ENCODE measurements at regions not wholly inside any gene's neighbourhood (a gene's known extent, or its start where the extent isn't known, plus 50 kb on each side); places are given as distances from the start of the nearest gene placed in this dataset.
"Not testable (repeated sequence)": the region's sequence is repeated elsewhere in the genome, so short reads cannot be mapped to it uniquely, and the experiment has no call there.

DNA sequence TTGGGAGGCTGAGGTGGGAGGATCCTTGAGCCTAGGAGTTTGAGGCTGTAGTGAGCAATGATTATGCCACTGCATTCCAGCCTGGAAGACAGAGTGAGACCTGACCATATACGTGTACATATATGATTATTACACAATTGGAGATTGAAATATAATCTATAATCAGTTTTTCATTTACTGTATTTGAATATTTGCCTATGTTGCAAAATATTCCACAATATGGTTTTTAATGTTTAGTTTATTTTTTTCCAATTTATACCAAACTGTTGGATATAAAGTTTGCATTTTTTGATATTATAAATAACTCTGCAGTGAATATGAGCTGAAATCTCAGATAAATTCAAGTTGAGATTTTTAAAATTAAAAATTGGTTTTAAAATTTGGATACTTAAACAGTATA, 79.6 kb upstream of the SIRPG start:
- TF ChIP-seq, protein P1, sequence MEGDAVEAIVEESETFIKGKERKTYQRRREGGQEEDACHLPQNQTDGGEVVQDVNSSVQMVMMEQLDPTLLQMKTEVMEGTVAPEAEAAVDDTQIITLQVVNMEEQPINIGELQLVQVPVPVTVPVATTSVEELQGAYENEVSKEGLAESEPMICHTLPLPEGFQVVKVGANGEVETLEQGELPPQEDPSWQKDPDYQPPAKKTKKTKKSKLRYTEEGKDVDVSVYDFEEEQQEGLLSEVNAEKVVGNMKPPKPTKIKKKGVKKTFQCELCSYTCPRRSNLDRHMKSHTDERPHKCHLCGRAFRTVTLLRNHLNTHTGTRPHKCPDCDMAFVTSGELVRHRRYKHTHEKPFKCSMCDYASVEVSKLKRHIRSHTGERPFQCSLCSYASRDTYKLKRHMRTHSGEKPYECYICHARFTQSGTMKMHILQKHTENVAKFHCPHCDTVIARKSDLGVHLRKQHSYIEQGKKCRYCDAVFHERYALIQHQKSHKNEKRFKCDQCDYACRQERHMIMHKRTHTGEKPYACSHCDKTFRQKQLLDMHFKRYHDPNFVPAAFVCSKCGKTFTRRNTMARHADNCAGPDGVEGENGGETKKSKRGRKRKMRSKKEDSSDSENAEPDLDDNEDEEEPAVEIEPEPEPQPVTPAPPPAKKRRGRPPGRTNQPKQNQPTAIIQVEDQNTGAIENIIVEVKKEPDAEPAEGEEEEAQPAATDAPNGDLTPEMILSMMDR (IDR thresholded peaks at IDR 0.05; ENCODE audit: extremely low read depth, missing control alignments) = no peak
- DNase-seq (ENCODE audit: low spot score) = no peak

DNA sequence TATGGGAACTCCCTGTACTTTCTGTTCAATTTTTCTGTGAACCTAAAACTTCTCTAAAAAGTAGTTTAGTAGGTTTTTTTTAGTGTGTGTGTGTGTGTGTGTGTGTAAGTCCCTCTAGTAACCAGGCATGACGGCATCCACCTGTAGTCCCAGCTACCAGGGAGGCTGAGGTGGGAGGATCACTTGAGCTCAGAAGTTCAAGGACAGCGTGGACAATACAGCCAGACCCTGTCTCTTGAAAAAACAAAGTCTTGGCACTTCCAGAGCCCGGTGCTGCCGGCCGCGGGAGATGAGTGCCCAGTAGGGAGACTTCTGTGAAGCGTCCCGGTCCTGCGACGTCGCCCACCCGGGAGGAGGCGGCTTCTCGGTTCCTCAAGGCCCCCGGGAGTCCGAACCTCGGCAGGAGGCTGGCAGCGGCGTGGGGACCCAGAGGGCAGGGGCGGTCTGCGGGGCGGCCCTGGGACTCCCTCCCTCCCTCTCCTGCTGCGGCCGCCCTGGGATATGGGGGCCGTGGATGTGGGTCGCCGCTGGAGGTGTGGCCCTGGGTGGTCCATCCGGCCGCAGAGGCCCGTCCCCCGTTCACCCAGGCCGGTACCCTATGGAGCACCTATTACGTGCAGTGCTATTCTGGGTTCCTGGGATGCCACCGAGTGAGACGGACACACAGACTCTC, 78.0 kb upstream of the SIRPG start:
- TF ChIP-seq, protein P1 (IDR thresholded peaks at IDR 0.05; ENCODE audit: extremely low read depth, missing control alignments) = no peak
- no peak for DNase-seq (ENCODE audit: low spot score)

DNA sequence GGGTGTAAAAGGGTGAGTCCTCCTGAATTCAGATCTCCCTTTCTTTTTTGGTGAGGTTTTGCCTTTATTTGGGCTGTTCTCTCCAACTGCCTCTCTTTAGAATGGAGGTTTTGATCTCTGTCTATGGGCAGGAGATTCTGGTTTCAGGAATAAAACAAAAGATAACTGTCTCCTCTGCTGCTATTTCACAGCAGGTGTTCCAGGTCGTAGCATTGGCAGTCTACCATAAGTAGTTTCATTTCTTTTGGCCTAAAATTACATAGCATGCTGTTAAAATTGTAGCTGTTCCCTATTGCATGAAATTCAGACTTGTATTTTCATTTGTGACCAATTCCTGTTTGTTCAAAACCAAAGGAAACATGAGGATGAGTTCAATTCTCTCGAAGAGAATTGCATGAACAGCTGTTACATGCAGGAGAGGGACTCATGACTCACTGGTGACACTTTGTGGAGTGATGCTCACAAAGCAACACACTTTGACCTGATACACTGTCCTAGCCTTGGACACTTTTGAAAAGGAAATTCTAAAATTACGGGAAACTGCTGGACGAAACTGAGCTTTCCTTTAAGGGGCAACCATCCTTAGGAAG, 76.8 kb upstream of the SIRPG start:
- DNase-seq (ENCODE audit: low spot score) = peak; percentile 62
- TF ChIP-seq, protein P1 (IDR thresholded peaks at IDR 0.05; ENCODE audit: extremely low read depth, missing control alignments) = peak; percentile 9

DNA sequence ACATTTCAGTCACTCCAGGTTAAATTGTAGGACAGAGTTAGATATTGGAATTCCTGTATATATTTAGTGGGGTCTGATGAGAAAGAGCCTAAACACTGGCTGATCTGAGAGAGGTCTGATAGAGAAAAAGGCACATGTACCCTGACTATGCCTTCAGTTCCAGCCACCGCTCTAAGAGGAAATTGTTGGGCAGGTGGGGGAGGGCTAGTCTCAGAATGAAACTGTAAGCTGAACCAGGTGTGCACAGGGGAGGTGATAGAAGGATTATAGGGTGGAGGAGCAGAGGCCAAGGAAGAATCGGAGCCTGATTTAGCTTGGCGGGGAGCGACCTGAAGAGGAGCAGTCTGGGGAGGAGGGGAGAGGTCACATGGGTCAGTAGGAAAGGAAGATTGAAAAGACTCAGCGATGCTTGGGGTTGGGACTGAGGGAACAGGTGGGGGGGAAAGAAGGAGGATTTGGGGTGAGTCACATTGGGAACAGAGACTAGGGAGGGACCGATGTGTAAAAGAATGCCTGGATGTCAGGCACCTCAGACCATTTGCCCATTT, 74.3 kb upstream of the SIRPG start:
- not testable (repeated sequence) for DNase-seq (ENCODE audit: low spot score)

DNA sequence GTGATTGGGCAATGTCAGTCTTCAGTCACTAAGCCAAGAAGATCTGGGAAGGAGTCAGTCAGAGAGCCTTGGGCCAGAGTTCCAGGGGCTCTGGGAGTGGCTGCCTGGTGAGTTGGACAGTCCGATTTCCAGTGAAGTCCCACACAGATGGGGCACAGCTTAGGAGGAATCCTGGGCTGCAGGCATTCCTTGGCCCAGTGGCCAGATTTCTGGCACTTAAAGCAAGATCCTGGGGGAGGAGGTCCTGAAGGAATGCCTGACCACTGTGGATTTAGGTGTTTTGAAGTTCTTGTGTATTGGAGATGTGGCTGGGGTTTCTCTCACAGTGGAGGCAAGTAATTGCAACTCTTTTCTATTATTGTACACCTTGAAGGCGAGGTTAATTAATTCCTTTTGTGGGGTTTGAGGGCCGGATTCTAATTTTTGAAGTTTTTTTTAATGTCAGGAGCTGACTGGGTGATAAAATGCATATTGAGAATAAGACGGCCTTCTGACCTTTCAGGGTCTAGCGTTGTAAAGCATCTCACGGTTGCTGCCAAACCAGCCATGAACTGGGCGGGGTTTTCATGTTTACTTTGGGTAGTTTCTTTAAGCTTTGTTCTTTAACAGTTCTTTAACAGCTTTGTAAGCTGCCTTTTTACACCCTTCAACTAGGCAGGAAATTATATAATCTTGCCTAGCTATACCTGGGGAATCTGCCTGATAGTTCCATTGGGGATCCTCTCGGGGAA, 73.6 kb upstream of the SIRPG start:
- DNase-seq (ENCODE audit: low spot score) = not testable (repeated sequence)

DNA sequence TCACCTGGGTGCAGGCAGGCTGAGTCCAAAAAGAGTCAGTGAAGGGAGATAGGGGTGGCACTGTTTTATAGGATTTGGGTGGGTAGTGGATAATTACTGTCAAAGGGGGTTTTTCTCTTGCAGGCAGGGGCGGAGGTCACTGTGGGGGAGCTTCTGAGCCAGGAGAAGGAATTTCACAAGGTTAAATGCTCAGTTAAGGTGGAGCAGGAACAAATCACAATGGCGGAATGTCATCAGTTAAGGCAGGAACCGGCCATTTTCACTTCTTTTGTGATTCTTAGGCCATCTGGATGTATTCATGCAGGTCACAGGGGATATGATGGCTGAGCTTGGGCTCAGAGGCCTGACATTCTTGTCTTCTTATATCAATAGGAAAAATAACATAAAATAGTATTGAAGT, 69.7 kb upstream of the SIRPG start:
- DNase-seq (ENCODE audit: low spot score) = not testable (repeated sequence)

DNA sequence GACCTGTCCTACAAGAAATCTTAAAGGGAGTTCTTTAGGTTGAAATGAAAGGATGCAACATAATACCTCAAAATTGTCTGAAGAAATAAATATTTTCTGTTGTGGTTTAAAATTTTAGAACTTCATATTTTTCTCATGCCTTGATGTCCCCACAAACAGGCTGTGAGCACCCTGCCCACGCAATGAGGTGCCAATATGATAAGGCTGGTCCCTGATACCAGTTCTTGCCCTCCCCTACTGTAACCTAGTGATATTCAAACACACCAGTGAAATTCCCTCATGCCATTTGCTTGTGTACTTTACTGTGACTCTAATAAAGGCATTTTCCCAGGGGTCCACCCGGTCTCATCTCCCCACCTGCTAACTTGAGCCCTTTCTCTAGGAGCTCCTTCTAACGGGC, 67.3 kb upstream of the SIRPG start:
- no peak for DNase-seq (ENCODE audit: low spot score)
- TF ChIP-seq, protein P1 (IDR thresholded peaks at IDR 0.05; ENCODE audit: extremely low read depth, missing control alignments) = no peak

DNA sequence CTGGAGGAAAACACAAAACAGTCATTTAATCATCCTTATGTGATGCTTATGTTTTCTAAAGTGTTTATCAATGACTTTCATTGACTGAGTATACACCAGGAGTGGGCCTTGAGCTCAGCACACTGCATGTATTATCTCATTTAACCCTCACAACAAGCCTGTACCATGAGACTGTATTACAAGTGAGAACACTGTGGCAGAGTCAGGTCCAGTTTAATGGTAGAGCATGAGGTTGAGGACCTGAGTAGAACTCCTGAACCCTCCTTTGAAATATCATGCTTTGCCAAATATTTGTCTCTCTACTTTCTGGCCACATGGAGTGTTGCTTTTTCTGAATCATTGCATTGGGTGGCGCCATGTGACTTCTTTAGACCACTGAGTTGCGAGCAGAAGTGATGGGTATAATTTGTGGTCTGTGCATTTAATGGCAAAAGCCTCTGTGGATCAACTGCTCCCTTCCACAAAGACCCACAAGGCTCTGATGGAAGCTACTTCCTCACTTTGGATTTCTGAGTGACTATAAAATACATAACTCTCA, 65.0 kb upstream of the SIRPG start:
- DNase-seq (ENCODE audit: low spot score) = no peak
- TF ChIP-seq, protein P1 (IDR thresholded peaks at IDR 0.05; ENCODE audit: extremely low read depth, missing control alignments) = no peak

All from GM20000 (cell line).